ENCODE measurements at regions not wholly inside any gene's neighbourhood (a gene's known extent, or its start where the extent isn't known, plus 50 kb on each side); places are given as distances from the start of the nearest gene placed in this dataset.
A peak's percentile ranks its signal among the peaks of the same experiment; 100 is the strongest.

GRCh38 chr6:15882915-15883314 is 220.1 kb upstream of the DTNBP1 start:
- Mint-ChIP-seq H3K4me3 (no peak overlapping the region), H3K27me3 (peaks cover 8% of the 10 kb centered on the region), H3K4me1 (peaks cover 26% of the 10 kb centered on the region), H3K9me3 (no peaks in the 10 kb centered on the region), H3K36me3 (ENCODE audit: low read depth) (no peaks in the 10 kb centered on the region), H3K27ac (no peak overlapping the region)
- no peak for DNase-seq
- CTCF ChIA-PET = interaction anchor here (1.1 kb wide), 1 partner anchor 19 kb away, joined by 3 read pairs; no protein-coding TSS in a partner anchor
- POLR2A ChIA-PET = no interaction called here

GRCh38 chr6:15882345-15882744 is 219.5 kb upstream of the DTNBP1 start:
- POLR2A ChIA-PET = no interaction called here

GRCh38 chr6:15881150-15881549 is 218.3 kb upstream of the DTNBP1 start:
- Mint-ChIP-seq H3K4me3 (no peak overlapping the region), H3K36me3 (ENCODE audit: low read depth) (no peaks in the 10 kb centered on the region), H3K27ac (no peak overlapping the region), H3K9me3 (no peaks in the 10 kb centered on the region), H3K4me1 (peaks cover 28% of the 10 kb centered on the region), H3K27me3 (peaks cover 4% of the 10 kb centered on the region)
- no peak for DNase-seq
- POLR2A ChIA-PET = no interaction called here
- CTCF ChIA-PET = no interaction called here

More at GRCh38 chr6:15882345-15882744, 219.5 kb upstream of the DTNBP1 start:
- no peaks in the 10 kb centered on the region for H3K9me3 Mint-ChIP-seq
- H3K27me3 Mint-ChIP-seq = peaks cover 5% of the 10 kb centered on the region
- no peak for DNase-seq
- H3K4me3 Mint-ChIP-seq = no peak overlapping the region
- CTCF ChIA-PET = interaction anchor here (1.1 kb wide), 1 partner anchor 19 kb away, joined by 3 read pairs; no protein-coding TSS in a partner anchor
- H3K4me1 Mint-ChIP-seq = peaks cover 20% of the 10 kb centered on the region
- no peak overlapping the region for H3K27ac Mint-ChIP-seq
- H3K36me3 Mint-ChIP-seq (ENCODE audit: low read depth) = no peaks in the 10 kb centered on the region

GRCh38 chr6:15880262-15880973 is 217.6 kb upstream of the DTNBP1 start:
- Mint-ChIP-seq H3K36me3 (ENCODE audit: low read depth) (no peaks in the 10 kb centered on the region), H3K9me3 (no peaks in the 10 kb centered on the region), H3K4me1 (peaks cover 31% of the 10 kb centered on the region), H3K27me3 (peaks cover 4% of the 10 kb centered on the region), H3K4me3 (no peak overlapping the region), H3K27ac (no peak overlapping the region)
- DNase-seq = no peak
- ChIA-PET POLR2A (interaction anchor here (1.2 to 2.4 kb wide), 3 partner anchors 22 to 250 kb away, joined by 3 to 8 read pairs (median 4); partner anchors contain the start of gene MYLIP), CTCF (interaction anchor here (0.6 to 1.1 kb wide), 3 partner anchors 32 to 693 kb away, joined by 3 to 5 read pairs (median 4); partner anchors contain the start of gene MYLIP)

GRCh38 chr6:15879371-15880261 is 216.8 kb upstream of the DTNBP1 start:
- peak; percentile 43 for DNase-seq
- Mint-ChIP-seq H3K27me3 (peaks cover 4% of the 10 kb centered on the region), H3K4me1 (peaks cover 33% of the 10 kb centered on the region), H3K27ac (no peak overlapping the region), H3K9me3 (no peaks in the 10 kb centered on the region), H3K4me3 (no peak overlapping the region), H3K36me3 (ENCODE audit: low read depth) (no peaks in the 10 kb centered on the region)
- CTCF ChIA-PET = interaction anchor here (0.6 to 1.1 kb wide), 3 partner anchors 33 to 692 kb away, joined by 3 to 5 read pairs (median 4); partner anchors contain the start of gene MYLIP
- POLR2A ChIA-PET = interaction anchor here (1.2 to 2.4 kb wide), 3 partner anchors 22 to 251 kb away, joined by 3 to 8 read pairs (median 4); partner anchors contain the start of gene MYLIP

GRCh38 chr6:15877231-15877630 is 214.4 kb upstream of the DTNBP1 start:
- Mint-ChIP-seq H3K4me3 (no peak overlapping the region), H3K9me3 (no peaks in the 10 kb centered on the region), H3K27ac (no peak overlapping the region), H3K4me1 (peaks cover 34% of the 10 kb centered on the region), H3K36me3 (ENCODE audit: low read depth) (no peaks in the 10 kb centered on the region), H3K27me3 (peaks cover 4% of the 10 kb centered on the region)
- no peak for DNase-seq
- POLR2A ChIA-PET = no interaction called here
- CTCF ChIA-PET = interaction anchor here (0.5 kb wide), 1 partner anchor 253 kb away, joined by 6 read pairs; no protein-coding TSS in a partner anchor

- Mint-ChIP-seq H3K27me3 (peaks cover 5% of the 10 kb centered on the region), H3K9me3 (no peaks in the 10 kb centered on the region), H3K4me3 (no peak overlapping the region), H3K36me3 (ENCODE audit: low read depth) (no peaks in the 10 kb centered on the region), H3K27ac (no peak overlapping the region), H3K4me1 (peaks cover 34% of the 10 kb centered on the region)
- no peak for DNase-seq
- POLR2A ChIA-PET = no interaction called here
- CTCF ChIA-PET = no interaction called here
Observed at GRCh38 chr6:15876406-15876805, 213.6 kb upstream of the DTNBP1 start.

- Mint-ChIP-seq H3K27me3 (peaks cover 7% of the 10 kb centered on the region), H3K9me3 (no peaks in the 10 kb centered on the region), H3K4me1 (peaks cover 29% of the 10 kb centered on the region), H3K27ac (no peak overlapping the region), H3K36me3 (ENCODE audit: low read depth) (no peaks in the 10 kb centered on the region), H3K4me3 (no peak overlapping the region)
- ChIA-PET POLR2A (no interaction called here), CTCF (no interaction called here)
- DNase-seq = no peak
Observed at GRCh38 chr6:15875797-15876196, 213.0 kb upstream of the DTNBP1 start.

- peaks cover 20% of the 10 kb centered on the region for H3K4me1 Mint-ChIP-seq
- peaks cover 14% of the 10 kb centered on the region for H3K27me3 Mint-ChIP-seq
- no peaks in the 10 kb centered on the region for H3K9me3 Mint-ChIP-seq
- no peak overlapping the region for H3K4me3 Mint-ChIP-seq
- no peak for DNase-seq
- H3K36me3 Mint-ChIP-seq (ENCODE audit: low read depth) = no peaks in the 10 kb centered on the region
- CTCF ChIA-PET = no interaction called here
- H3K27ac Mint-ChIP-seq = no peak overlapping the region
- POLR2A ChIA-PET = no interaction called here
Observed at GRCh38 chr6:15874821-15875220, 212.0 kb upstream of the DTNBP1 start.

- no peak overlapping the region for H3K4me3 Mint-ChIP-seq
- peaks cover 15% of the 10 kb centered on the region for H3K4me1 Mint-ChIP-seq
- no peaks in the 10 kb centered on the region for H3K9me3 Mint-ChIP-seq
- H3K27me3 Mint-ChIP-seq = peaks cover 14% of the 10 kb centered on the region
- no peak for DNase-seq
- H3K36me3 Mint-ChIP-seq (ENCODE audit: low read depth) = no peaks in the 10 kb centered on the region
- ChIA-PET CTCF (interaction anchor here (0.8 kb wide), 1 partner anchor 173 kb away, joined by 3 read pairs; no protein-coding TSS in a partner anchor), POLR2A (interaction anchor here (0.8 kb wide), 1 partner anchor 17 kb away, joined by 3 read pairs; no protein-coding TSS in a partner anchor)
- no peak overlapping the region for H3K27ac Mint-ChIP-seq
Observed at GRCh38 chr6:15874326-15874725, 211.5 kb upstream of the DTNBP1 start.

GRCh38 chr6:15872241-15873103 is 209.6 kb upstream of the DTNBP1 start:
- POLR2A ChIA-PET = no interaction called here
- no peak overlapping the region for H3K27ac Mint-ChIP-seq
- H3K27me3 Mint-ChIP-seq = peaks cover 10% of the 10 kb centered on the region
- CTCF ChIA-PET = no interaction called here
- no peak for DNase-seq
- H3K4me3 Mint-ChIP-seq = no peak overlapping the region
- H3K4me1 Mint-ChIP-seq = peaks cover 13% of the 10 kb centered on the region
- H3K36me3 Mint-ChIP-seq (ENCODE audit: low read depth) = no peaks in the 10 kb centered on the region
- H3K9me3 Mint-ChIP-seq = no peaks in the 10 kb centered on the region

- no peaks in the 10 kb centered on the region for H3K9me3 Mint-ChIP-seq
- H3K4me3 Mint-ChIP-seq = no peak overlapping the region
- POLR2A ChIA-PET = no interaction called here
- H3K36me3 Mint-ChIP-seq (ENCODE audit: low read depth) = no peaks in the 10 kb centered on the region
- no peak for DNase-seq
- H3K27ac Mint-ChIP-seq = no peak overlapping the region
- H3K4me1 Mint-ChIP-seq = peaks cover 7% of the 10 kb centered on the region
- peaks cover 10% of the 10 kb centered on the region for H3K27me3 Mint-ChIP-seq
- CTCF ChIA-PET = no interaction called here
Observed at GRCh38 chr6:15871276-15871675, 208.4 kb upstream of the DTNBP1 start.

All from activated CD4-positive, alpha-beta memory T cell treated with anti-CD3 and anti-CD28 coated beads, Interleukin-2, amount 10 ng/mL, durations not matched to agents 7 days and 5 days (primary cell).